Chondrocyte (in vitro differentiated cells): ENCODE measurements at regions not wholly inside any gene's neighbourhood (a gene's known extent, or its start where the extent isn't known, plus 50 kb on each side); places are given as distances from the start of the nearest gene placed in this dataset.

ENCODE experiments used
- DNase-seq: peaks from one replicate; pipeline ENCODE4 v3.0.0; 2021; ENCODE audit warnings: mixed read lengths, low spot score
- H3K27ac Mint-ChIP-seq: one replicate; pipeline ENCODE4 v1.8.0; 2021; ENCODE audit warnings: mild to moderate bottlenecking, moderate library complexity, mixed read lengths; ENCODE audit not compliant: unreplicated experiment
- H3K27me3 Mint-ChIP-seq: 2 replicates; pipeline ENCODE4 v1.8.0; 2021; ENCODE audit warnings: low read depth, mixed read lengths
- H3K36me3 Mint-ChIP-seq: 2 replicates; pipeline ENCODE4 v1.8.0; 2021; ENCODE audit warnings: low read depth, mixed read lengths
- H3K4me1 Mint-ChIP-seq: 2 replicates; pipeline ENCODE4 v1.8.0; 2021; ENCODE audit warnings: low read depth, mild to moderate bottlenecking, mixed read lengths
- H3K4me3 Mint-ChIP-seq: one replicate; pipeline ENCODE4 v1.8.0; 2021; ENCODE audit warnings: mild to moderate bottlenecking, moderate library complexity, mixed read lengths; ENCODE audit not compliant: unreplicated experiment
- H3K9me3 Mint-ChIP-seq: 2 replicates; pipeline ENCODE4 v1.8.0; 2021; ENCODE audit warnings: low read depth, mixed read lengths
- CTCF ChIP-seq: fragments of 200-600 bp; sonication (generic); IDR thresholded peaks from 2 replicates; pipeline ENCODE4 v1.5.0; 2021; ENCODE audit warnings: antibody characterized with exemption, mild to moderate bottlenecking, moderate library complexity

GRCh38 chr4:155134136-155134535 lies 74.3 kb upstream of the NPY2R start:
- Mint-ChIP-seq H3K9me3 (peaks cover 7% of the 10 kb centered on the region), H3K27me3 (peaks cover 3% of the 10 kb centered on the region), H3K4me1 (no peaks in the 10 kb centered on the region), H3K36me3 (no peaks in the 10 kb centered on the region), H3K27ac (no peak overlapping the region), H3K4me3 (no peak overlapping the region)
- no peak for DNase-seq
- TF ChIP-seq CTCF: no peak

- TF ChIP-seq CTCF: no peak
- Mint-ChIP-seq H3K27me3 (peaks cover 20% of the 10 kb centered on the region), H3K27ac (no peak overlapping the region), H3K4me1 (no peaks in the 10 kb centered on the region), H3K36me3 (no peaks in the 10 kb centered on the region), H3K4me3 (no peak overlapping the region), H3K9me3 (no peaks in the 10 kb centered on the region)
- DNase-seq: no peak
Measured at GRCh38 chr4:155140889-155141288, 67.5 kb upstream of the NPY2R start.

- no peaks in the 10 kb centered on the region for H3K4me1 Mint-ChIP-seq
- no peak for DNase-seq
- no peak for TF ChIP-seq CTCF
- peaks cover 20% of the 10 kb centered on the region for H3K27me3 Mint-ChIP-seq
- H3K9me3 Mint-ChIP-seq: no peaks in the 10 kb centered on the region
- no peak overlapping the region for H3K4me3 Mint-ChIP-seq
- no peaks in the 10 kb centered on the region for H3K36me3 Mint-ChIP-seq
- no peak overlapping the region for H3K27ac Mint-ChIP-seq
Measured at GRCh38 chr4:155143512-155143911, 64.9 kb upstream of the NPY2R start.
